ENCODE measurements at regions not wholly inside any gene's neighbourhood (a gene's known extent, or its start where the extent isn't known, plus 50 kb on each side); places are given as distances from the start of the nearest gene placed in this dataset.

DNA sequence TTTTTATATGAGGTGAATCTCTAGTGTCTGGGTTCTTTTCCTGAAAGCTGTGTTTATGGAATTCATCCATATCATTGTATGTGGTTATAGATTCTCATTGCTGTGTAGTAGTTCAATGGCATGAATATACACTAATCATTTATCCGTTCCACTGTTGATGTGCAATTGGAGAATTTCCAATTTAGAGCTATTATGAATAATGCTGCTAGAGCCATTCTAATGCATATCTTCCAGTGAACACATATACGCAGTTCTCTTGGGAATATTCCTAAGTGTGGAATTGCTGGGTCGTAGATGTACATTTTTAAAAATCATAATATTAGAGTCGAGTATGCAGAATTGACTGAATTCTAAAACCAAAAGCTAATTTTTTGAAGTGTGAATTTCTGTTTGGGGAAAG, 327.5 kb upstream of the JAG1 start:
- DNase-seq: no peak
- no peaks in the 10 kb centered on the region for H3K36me3 ChIP-seq
- peaks cover 0 to 15% (median 0%) of the 10 kb centered on the region in 12 donors for H3K4me1 ChIP-seq
- ATAC-seq: no peak
- peaks cover 0 to 4% (median 0%) of the 10 kb centered on the region in 12 donors for H3K9me3 ChIP-seq
- TF ChIP-seq POLR2A (IDR thresholded peaks at IDR 0.05): no peak
- no peak for TF ChIP-seq CTCF (IDR thresholded peaks at IDR 0.05)
- intact Hi-C loops (cut with DNase I): no loop called here
- WGBS, 4 donors: 68 to 81% (median 72%) methylated on average over 4 of the region's 4 CpGs
- no peak overlapping the region for H3K27ac ChIP-seq
- H3K27me3 ChIP-seq: no peaks in the 10 kb centered on the region
- H3K4me3 ChIP-seq: no peak overlapping the region

DNA sequence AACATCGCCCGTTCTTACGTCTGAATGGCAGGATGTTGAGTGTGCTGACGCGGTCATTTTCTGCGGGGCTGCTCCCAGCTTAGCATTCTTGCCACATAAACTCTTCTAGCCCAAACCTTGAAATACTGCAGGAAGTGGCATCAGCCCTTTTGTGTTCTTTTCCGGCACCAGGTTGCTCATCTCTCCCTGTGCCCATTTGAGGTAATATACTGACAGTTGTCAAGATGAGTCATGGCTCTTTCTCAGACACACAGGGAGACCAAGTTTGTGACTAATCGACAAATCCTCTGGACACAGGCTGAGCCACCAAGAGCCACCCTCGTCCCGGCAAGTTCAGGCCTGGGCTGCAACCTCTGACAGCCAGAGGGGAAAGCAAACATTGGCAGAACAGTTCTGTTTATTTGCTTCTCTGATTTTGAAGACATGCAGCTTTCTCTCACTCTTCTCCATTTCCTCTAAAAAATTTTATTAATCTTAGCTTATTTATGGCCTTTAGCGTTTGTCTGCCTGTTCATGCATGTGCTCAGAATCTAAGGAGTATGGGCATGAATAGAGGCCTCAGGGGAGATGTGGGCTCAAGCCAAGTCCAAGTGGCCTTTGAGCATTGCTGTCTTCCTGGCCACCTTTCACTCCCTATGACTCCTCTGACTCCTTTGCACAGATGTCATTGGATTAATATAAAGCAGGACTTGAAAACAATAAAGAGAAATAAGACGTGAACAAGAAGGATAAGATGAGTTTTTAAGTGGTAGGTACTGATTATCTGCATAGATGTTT, 328.2 kb upstream of the JAG1 start:
- Histone ChIP-seq H3K9me3 (peaks cover 0 to 4% (median 0%) of the 10 kb centered on the region in 12 donors), H3K27me3 (no peaks in the 10 kb centered on the region), H3K4me1 (peaks cover 0 to 15% (median 0%) of the 10 kb centered on the region in 12 donors), H3K36me3 (no peaks in the 10 kb centered on the region), H3K4me3 (no peak overlapping the region), H3K27ac (peak overlapping the region in 3 of 12 donors; percentile 5 to 33 (median 27))
- no peak for TF ChIP-seq POLR2A (IDR thresholded peaks at IDR 0.05)
- TF ChIP-seq CTCF (IDR thresholded peaks at IDR 0.05): no peak
- ATAC-seq (peak in 2 of 4 donors; percentile 41 to 59), DNase-seq (no peak)
- 78 to 84% (median 82%) methylated on average over 12 of the region's 12 CpGs for WGBS, 4 donors
- intact Hi-C loops (cut with DNase I): no loop called here

- Histone ChIP-seq H3K9me3 (peaks cover 0 to 8% (median 0%) of the 10 kb centered on the region in 12 donors), H3K27me3 (no peaks in the 10 kb centered on the region), H3K4me1 (peaks cover 0 to 15% (median 0%) of the 10 kb centered on the region in 12 donors), H3K36me3 (no peaks in the 10 kb centered on the region), H3K4me3 (no peak overlapping the region), H3K27ac (peak overlapping the region in 1 of 12 donors; percentile 17)
- WGBS, 4 donors: 80 to 91% (median 87%) methylated on average over 2 of the region's 2 CpGs
- TF ChIP-seq POLR2A (IDR thresholded peaks at IDR 0.05) (no peak), CTCF (IDR thresholded peaks at IDR 0.05) (no peak)
- no peak for ATAC-seq
- DNase-seq: no peak
- intact Hi-C loops (cut with DNase I): no loop called here
Observed at GRCh38 chr20:11003341-11003740, 329.5 kb upstream of the JAG1 start.

- DNase-seq (no peak), ATAC-seq (no peak)
- WGBS, 4 donors: 58 to 66% (median 62%) methylated on average over 7 of the region's 7 CpGs
- Histone ChIP-seq H3K9me3 (peaks cover 0 to 8% (median 0%) of the 10 kb centered on the region in 12 donors), H3K27me3 (no peaks in the 10 kb centered on the region), H3K4me1 (peaks cover 0 to 20% (median under 1%) of the 10 kb centered on the region in 12 donors), H3K36me3 (no peaks in the 10 kb centered on the region), H3K4me3 (no peak overlapping the region), H3K27ac (no peak overlapping the region)
- TF ChIP-seq POLR2A (IDR thresholded peaks at IDR 0.05) (no peak), CTCF (IDR thresholded peaks at IDR 0.05) (no peak)
- intact Hi-C loops (cut with DNase I): no loop called here
Observed at GRCh38 chr20:11008444-11009033, 334.7 kb upstream of the JAG1 start.
